Heart right ventricle (tissue), 16 donors: ENCODE measurements at regions not wholly inside any gene's neighbourhood (a gene's known extent, or its start where the extent isn't known, plus 50 kb on each side); places are given as distances from the start of the nearest gene placed in this dataset.

ENCODE experiments used
- ATAC-seq, 8 donors: fragments of 200-7000 bp; cut with Tn5 transposase; one replicate each; pipeline ENCODE4 v1.9.1; 2020; ENCODE audit warnings: mild to moderate bottlenecking in 8 of 8, moderate library complexity in 8 of 8, moderate number of reproducible peaks in 1 of 8
- DNase-seq, 2 donors: peaks; one replicate each; pipeline ENCODE4 v3.0.0-alpha.2; 2020
- H3K27ac ChIP-seq, 10 donors: fragments of 200-600 bp; sonication (generic) in 2 of 10; one replicate each; pipeline versions ENCODE4 v1.5.0 to v1.8.0; 2020 to 2022; ENCODE audit warnings: mild to moderate bottlenecking in 3 of 10
- H3K27me3 ChIP-seq, 7 donors: fragments of 200-600 bp; one replicate each; pipeline ENCODE4 v1.8.0; 2021 to 2022; ENCODE audit warnings: mild to moderate bottlenecking in 2 of 7
- H3K36me3 ChIP-seq, 9 donors: fragments of 200-600 bp; sonication (generic) in 1 of 9; one replicate each; pipeline versions ENCODE4 v1.5.0 to v1.8.0; 2020 to 2022; ENCODE audit warnings: mild to moderate bottlenecking in 2 of 9
- H3K4me1 ChIP-seq, 9 donors: fragments of 200-600 bp; sonication (generic) in 1 of 9; one replicate each; pipeline versions ENCODE4 v1.5.0 to v1.8.0; 2020 to 2022; ENCODE audit warnings: mild to moderate bottlenecking in 4 of 9
- H3K4me3 ChIP-seq, 10 donors: fragments of 200-600 bp; sonication (generic) in 2 of 10; one replicate each; pipeline versions ENCODE4 v1.5.0 to v1.8.0; 2020 to 2022; ENCODE audit warnings: mild to moderate bottlenecking in 7 of 10, moderate library complexity in 2 of 10
- H3K9me3 ChIP-seq, 11 donors: fragments of 200-600 bp in 10 of 11; sonication (generic) in 2 of 11; one replicate each; pipeline versions ENCODE4 v1.5.0 to v1.8.0; 2013 to 2022; ENCODE audit warnings: mild to moderate bottlenecking in 2 of 11, control low read depth in 1 of 11, moderate library complexity in 1 of 11
- WGBS, 2 donors: extraction: QIAGEN DNeasy Blood & Tissue Kit; methylation state at CpG; one replicate each; pipeline ENCODE4 v1.1.7; 2013; ENCODE audit warnings: inconsistent platforms in 1 of 2; 5-methylcytosine and 5-hydroxymethylcytosine counted together
- intact Hi-C, 10 donors: fragments of 100-400 bp; cut with DNase I; formaldehyde crosslinking; loops; one replicate each; pipeline versions ENCODE4 v1.11.1 to v1.14.2; 2022
- TF ChIP-seq, protein P1 (sequence below), 9 donors: fragments of 200-600 bp; sonication (generic) in 2 of 9; IDR thresholded peaks; one replicate each; pipeline versions ENCODE4 v1.5.0 to v1.8.0; 2021 to 2022; ENCODE audit warnings: antibody characterized with exemption in 9 of 9, mild to moderate bottlenecking in 5 of 9, moderate library complexity in 1 of 9
- donor health status: Arrhythmogenic right ventricular cardiomyopathy.
- donor health status: ischemic (EF 13 %, LVEDD 7.1; RV severe dilation, severe dysfunction).
- donor health status: healthy with polysubstance abuse.
- donor health status: DM: no; HTN: yes; CAD: no.
- donor health status: DM: no; HTN: no; CAD: no.
- donor health status: ischemic (EF 25% LVEDD 6.9; RV normal size, moderate dysfunction).
- donor health status: ischemic (EF 25% LVEDD 5.7; RV mildly dilated, moderate dysfunction).
- donor health status: healthy.
- donor health status: DM: yes; HTN: yes; CAD: no.
- donor health status: Ischemic cardiomyopathy.
- donor health status: ischemic (EF 35%, LVEDD 5.7; RV mildly dilated, moderate dysfunction).
- donor health status: nonischemic (EF 11% LVEDD 7.7; RV severe dilation, severe dysfunction).
- donor health status: DM: yes; HTN: yes; CAD: no.
- donor health status: PGD.
- donor health status: ischemic (EF 29% LVEDD 5.4; RV normal size, mild dysfunction).
- donor health status: nonischemic (EF 23%, LVEDD 6.1; RV moderate dilation, normal function).

DNA sequence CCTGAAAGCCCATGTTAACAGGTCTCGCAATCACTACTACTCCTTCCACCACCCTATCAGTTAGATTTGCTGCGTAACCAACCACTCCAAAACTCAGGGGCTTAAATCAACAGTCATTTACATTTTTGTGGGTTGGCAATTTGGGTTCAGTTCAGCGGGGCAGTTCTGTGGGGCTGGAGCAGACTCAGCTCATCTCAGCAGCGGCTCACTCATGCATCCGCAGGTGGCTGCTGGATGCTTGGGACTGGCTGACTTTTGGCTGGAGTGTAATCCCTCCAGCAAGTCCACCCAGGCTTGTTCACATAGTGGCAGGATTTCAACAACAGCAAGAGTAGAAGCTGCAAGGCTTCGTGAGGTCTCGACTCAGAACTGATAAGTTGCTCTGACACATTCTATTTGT is 79.2 kb downstream of the NEUROD6 start:
- H3K9me3 ChIP-seq, result no peaks in the 10 kb centered on the region
- H3K27ac ChIP-seq, result no peak overlapping the region
- H3K4me3 ChIP-seq, result no peak overlapping the region
- 35 to 46% methylated on average over 7 of the region's 7 CpGs for WGBS, 2 donors
- intact Hi-C loops, result no loop called here
- TF ChIP-seq, protein P1, sequence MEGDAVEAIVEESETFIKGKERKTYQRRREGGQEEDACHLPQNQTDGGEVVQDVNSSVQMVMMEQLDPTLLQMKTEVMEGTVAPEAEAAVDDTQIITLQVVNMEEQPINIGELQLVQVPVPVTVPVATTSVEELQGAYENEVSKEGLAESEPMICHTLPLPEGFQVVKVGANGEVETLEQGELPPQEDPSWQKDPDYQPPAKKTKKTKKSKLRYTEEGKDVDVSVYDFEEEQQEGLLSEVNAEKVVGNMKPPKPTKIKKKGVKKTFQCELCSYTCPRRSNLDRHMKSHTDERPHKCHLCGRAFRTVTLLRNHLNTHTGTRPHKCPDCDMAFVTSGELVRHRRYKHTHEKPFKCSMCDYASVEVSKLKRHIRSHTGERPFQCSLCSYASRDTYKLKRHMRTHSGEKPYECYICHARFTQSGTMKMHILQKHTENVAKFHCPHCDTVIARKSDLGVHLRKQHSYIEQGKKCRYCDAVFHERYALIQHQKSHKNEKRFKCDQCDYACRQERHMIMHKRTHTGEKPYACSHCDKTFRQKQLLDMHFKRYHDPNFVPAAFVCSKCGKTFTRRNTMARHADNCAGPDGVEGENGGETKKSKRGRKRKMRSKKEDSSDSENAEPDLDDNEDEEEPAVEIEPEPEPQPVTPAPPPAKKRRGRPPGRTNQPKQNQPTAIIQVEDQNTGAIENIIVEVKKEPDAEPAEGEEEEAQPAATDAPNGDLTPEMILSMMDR (IDR thresholded peaks at IDR 0.05), result no peak
- DNase-seq (no peak), ATAC-seq (no peak)
- H3K4me1 ChIP-seq, result no peaks in the 10 kb centered on the region
- no peaks in the 10 kb centered on the region for H3K36me3 ChIP-seq
- peaks cover 0 to 35% (median 0%) of the 10 kb centered on the region in 7 donors for H3K27me3 ChIP-seq

DNA sequence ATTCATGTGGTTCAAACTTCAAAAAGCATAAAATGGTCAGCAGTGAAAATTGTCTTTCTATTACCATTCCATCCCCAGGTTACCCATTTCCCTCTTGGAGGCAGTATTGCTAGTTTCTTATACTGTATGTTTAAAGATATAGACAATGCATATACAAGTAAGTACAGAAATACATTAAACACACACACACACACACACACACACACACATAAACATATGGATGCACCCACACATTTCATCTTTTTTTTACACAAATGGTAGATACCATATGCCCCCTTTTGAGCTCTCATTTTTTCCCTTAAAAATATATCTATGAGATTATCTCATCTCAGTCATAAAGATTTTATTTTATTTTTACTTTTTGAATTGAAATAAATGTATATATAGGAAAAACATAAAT is 79.7 kb downstream of the NEUROD6 start:
- no peak overlapping the region for H3K4me3 ChIP-seq
- no peaks in the 10 kb centered on the region for H3K9me3 ChIP-seq
- ATAC-seq, result no peak
- H3K36me3 ChIP-seq, result no peaks in the 10 kb centered on the region
- no peaks in the 10 kb centered on the region for H3K4me1 ChIP-seq
- TF ChIP-seq, protein P1 (IDR thresholded peaks at IDR 0.05), result no peak
- DNase-seq, result no peak
- intact Hi-C loops, result no loop called here
- H3K27me3 ChIP-seq, result peaks cover 0 to 33% (median 0%) of the 10 kb centered on the region in 7 donors
- no peak overlapping the region for H3K27ac ChIP-seq

DNA sequence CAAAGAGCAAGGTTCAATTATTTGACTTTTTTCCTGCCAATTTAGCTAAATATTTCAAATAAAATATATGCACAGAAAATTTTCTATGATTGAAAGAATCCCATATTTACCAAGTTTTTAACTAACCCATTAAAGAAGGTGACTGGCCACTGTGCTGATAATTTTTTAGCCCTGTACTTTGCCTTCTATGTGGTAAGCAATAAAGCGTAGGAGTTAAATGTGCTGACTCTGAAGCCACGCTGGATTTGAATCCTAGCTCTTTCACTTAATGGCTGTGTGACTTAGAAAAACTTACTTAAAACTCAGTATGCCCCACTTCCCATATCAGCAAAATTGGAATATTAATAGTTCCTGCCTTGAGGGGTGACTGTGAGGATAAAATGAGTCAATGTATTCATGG is 82.1 kb downstream of the NEUROD6 start:
- no peaks in the 10 kb centered on the region for H3K4me1 ChIP-seq
- H3K4me3 ChIP-seq, result no peak overlapping the region
- WGBS, 2 donors, result 63 to 78% methylated on average over 2 of the region's 2 CpGs
- DNase-seq (no peak), ATAC-seq (no peak)
- peaks cover 0 to 35% (median 0%) of the 10 kb centered on the region in 7 donors for H3K27me3 ChIP-seq
- H3K27ac ChIP-seq, result no peak overlapping the region
- TF ChIP-seq, protein P1 (IDR thresholded peaks at IDR 0.05), result no peak
- no peaks in the 10 kb centered on the region for H3K9me3 ChIP-seq
- intact Hi-C loops, result no loop called here
- H3K36me3 ChIP-seq, result no peaks in the 10 kb centered on the region

DNA sequence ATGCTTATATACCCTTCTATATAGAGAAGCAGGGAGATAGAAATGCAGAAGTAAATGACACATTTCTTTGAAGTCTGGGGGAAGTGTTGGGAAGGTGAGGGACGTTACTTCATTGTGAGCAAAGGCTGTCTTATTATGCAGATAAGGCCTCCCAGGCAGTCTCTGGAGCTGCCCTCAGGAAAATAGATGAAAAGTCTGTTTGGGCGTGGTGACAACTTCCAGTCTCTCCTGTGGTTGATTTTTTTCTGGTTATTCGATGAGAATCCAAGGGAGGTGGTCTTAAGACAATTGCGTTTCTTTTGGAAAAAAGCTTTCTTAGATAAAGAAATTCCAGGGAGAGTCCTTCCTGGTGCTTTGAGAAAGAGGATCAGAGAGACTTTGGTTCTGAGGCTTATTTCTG is 84.0 kb downstream of the NEUROD6 start:
- no peak overlapping the region for H3K4me3 ChIP-seq
- WGBS, 2 donors, result 43 to 59% methylated on average over 4 of the region's 4 CpGs
- peaks cover 0 to 22% (median 0%) of the 10 kb centered on the region in 7 donors for H3K27me3 ChIP-seq
- ATAC-seq (no peak), DNase-seq (no peak)
- intact Hi-C loops, result no loop called here
- H3K27ac ChIP-seq, result no peak overlapping the region
- no peaks in the 10 kb centered on the region for H3K36me3 ChIP-seq
- no peaks in the 10 kb centered on the region for H3K9me3 ChIP-seq
- TF ChIP-seq, protein P1 (IDR thresholded peaks at IDR 0.05), result no peak
- no peaks in the 10 kb centered on the region for H3K4me1 ChIP-seq

DNA sequence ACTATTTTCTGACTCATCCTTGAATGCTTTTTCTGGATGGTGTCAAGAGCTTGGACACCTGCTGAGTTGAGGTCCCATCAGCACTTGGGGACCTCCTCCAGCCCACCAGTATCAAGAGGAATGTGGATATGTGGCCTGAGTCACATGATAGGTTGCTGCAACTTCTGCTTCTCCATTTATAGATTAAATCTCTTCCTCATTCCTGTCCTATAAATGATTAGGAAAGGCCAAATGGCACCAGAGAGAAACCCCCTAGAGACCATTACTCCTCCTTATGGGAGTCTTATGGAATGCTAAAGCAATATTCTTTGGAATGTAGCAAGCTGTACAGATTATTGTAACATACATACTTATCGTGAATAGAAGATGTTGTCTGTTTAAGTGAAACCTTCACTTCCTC is 85.6 kb downstream of the NEUROD6 start:
- Histone ChIP-seq H3K9me3 (no peaks in the 10 kb centered on the region), H3K4me3 (no peak overlapping the region), H3K36me3 (no peaks in the 10 kb centered on the region), H3K4me1 (no peaks in the 10 kb centered on the region), H3K27ac (no peak overlapping the region), H3K27me3 (peaks cover 0 to 27% (median under 1%) of the 10 kb centered on the region in 7 donors)
- DNase-seq (no peak), ATAC-seq (no peak)
- intact Hi-C loops, result no loop called here
- TF ChIP-seq, protein P1 (IDR thresholded peaks at IDR 0.05), result no peak
- WGBS, 2 donors, result 63 to 71% methylated on average over 1 of the region's 1 CpG
